Breast epithelium (tissue), 4 donors: ENCODE measurements at regions not wholly inside any gene's neighbourhood (a gene's known extent, or its start where the extent isn't known, plus 50 kb on each side); places are given as distances from the start of the nearest gene placed in this dataset.
"Not testable (repeated sequence)": the region's sequence is repeated elsewhere in the genome, so short reads cannot be mapped to it uniquely, and the experiment has no call there.

Experiments used
- DNase-seq, 2 donors: peaks; one replicate each; pipeline ENCODE4 v3.0.0-alpha.2; 2019; ENCODE audit warnings: low spot score in 2 of 2
- H3K27ac ChIP-seq, 2 donors: fragments of 200-600 bp; sonication (generic) in 1 of 2; one replicate each; pipeline ENCODE4 v1.5.1; 2016 to 2019; ENCODE audit warnings: mild to moderate bottlenecking in 1 of 2
- H3K27me3 ChIP-seq, 2 donors: fragments of 200-600 bp; sonication (generic) in 1 of 2; one replicate each; pipeline versions ENCODE4 v1.5.1 to v1.6.0; 2017 to 2019; ENCODE audit warnings: control low read depth in 1 of 2, mild to moderate bottlenecking in 1 of 2
- H3K36me3 ChIP-seq: fragments of 200-600 bp; one replicate; pipeline ENCODE4 v1.5.1; 2019
- H3K4me1 ChIP-seq, 2 donors: fragments of 200-600 bp; sonication (generic); one replicate each; pipeline ENCODE4 v1.5.1; 2016 to 2019; ENCODE audit warnings: control low read depth in 1 of 2
- H3K4me3 ChIP-seq, 3 donors: fragments of 200-600 bp; sonication (generic); 1 replicate in 2 of 3; 2 replicates in 1 of 3; pipeline ENCODE4 v1.5.1; 2016 to 2019; ENCODE audit warnings: mild to moderate bottlenecking in 3 of 3, moderate library complexity in 2 of 3
- H3K9me3 ChIP-seq, 2 donors: fragments of 200-600 bp; sonication (generic) in 1 of 2; one replicate each; pipeline ENCODE4 v1.5.1; 2016 to 2019; ENCODE audit warnings: control low read depth in 1 of 2
- CTCF ChIP-seq, 3 donors: fragments of 450-650 bp; IDR thresholded peaks; one replicate each; pipeline ENCODE4 v1.5.1; 2016 to 2017; ENCODE audit warnings: antibody characterized with exemption in 3 of 3, mild to moderate bottlenecking in 3 of 3, moderate library complexity in 3 of 3
- POLR2A ChIP-seq: fragments of 450-650 bp; IDR thresholded peaks from one replicate; pipeline ENCODE4 v1.6.1; 2016; ENCODE audit warnings: antibody characterized with exemption, mild to moderate bottlenecking, moderate library complexity
- POLR2AphosphoS5 ChIP-seq, 3 donors: sonication (generic); formaldehyde crosslinking; IDR thresholded peaks; one replicate each; pipeline ENCODE4 v1.6.1; 2017; ENCODE audit warnings: antibody characterized with exemption in 3 of 3
- intact Hi-C: fragments of 100-400 bp; cut with DNase I; formaldehyde crosslinking; loops from one replicate; pipeline ENCODE4 v1.15.1; 2023; ENCODE audit warnings: low total_unique reads

DNA sequence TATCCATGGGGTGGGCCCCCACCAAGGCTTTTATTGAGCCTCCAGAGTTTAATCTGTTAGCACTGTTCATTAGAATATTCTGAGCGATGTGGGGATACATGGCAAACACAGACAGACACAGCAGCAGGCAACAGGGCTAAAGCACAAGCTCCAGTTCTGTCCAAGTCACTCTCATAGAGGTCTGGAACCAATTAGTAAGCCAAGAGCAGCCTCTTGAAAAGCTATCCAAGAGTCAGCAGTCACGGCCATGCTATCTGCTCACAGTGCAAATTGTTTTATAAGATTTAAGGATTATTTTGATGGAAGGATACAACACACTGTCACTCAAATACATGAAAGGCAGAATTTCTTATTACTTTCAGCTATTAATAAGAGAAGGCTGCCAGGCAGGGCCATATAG lies 86.4 kb upstream of the DGKB start:
- TF ChIP-seq CTCF (IDR thresholded peaks at IDR 0.05) (no peak), POLR2A (no peak), POLR2AphosphoS5 (IDR thresholded peaks at IDR 0.05) (no peak)
- H3K27me3 ChIP-seq = no peaks in the 10 kb centered on the region
- no peak overlapping the region for H3K27ac ChIP-seq
- intact Hi-C loops = no loop called here
- H3K4me3 ChIP-seq = no peak overlapping the region
- peaks cover 0 to 5% of the 10 kb centered on the region in 2 donors for H3K9me3 ChIP-seq
- no peak for DNase-seq
- H3K4me1 ChIP-seq = no peaks in the 10 kb centered on the region
- H3K36me3 ChIP-seq = no peaks in the 10 kb centered on the region

GRCh38 chr7:14978687-14979086 lies 76.1 kb upstream of the DGKB start:
- TF ChIP-seq POLR2AphosphoS5 (IDR thresholded peaks at IDR 0.05) (no peak), POLR2A (no peak), CTCF (IDR thresholded peaks at IDR 0.05) (no peak)
- Histone ChIP-seq H3K27me3 (no peaks in the 10 kb centered on the region), H3K9me3 (peaks cover 0 to 3% of the 10 kb centered on the region in 2 donors), H3K4me1 (no peaks in the 10 kb centered on the region), H3K27ac (no peak overlapping the region), H3K36me3 (no peaks in the 10 kb centered on the region), H3K4me3 (no peak overlapping the region)
- DNase-seq = no peak
- intact Hi-C loops = no loop called here

- TF ChIP-seq POLR2A = no peak
- TF ChIP-seq CTCF (IDR thresholded peaks at IDR 0.05) = no peak
- TF ChIP-seq POLR2AphosphoS5 (IDR thresholded peaks at IDR 0.05) = no peak
- no peak overlapping the region for H3K27ac ChIP-seq
- no peaks in the 10 kb centered on the region for H3K9me3 ChIP-seq
- no peak overlapping the region for H3K4me3 ChIP-seq
- H3K36me3 ChIP-seq = no peaks in the 10 kb centered on the region
- H3K4me1 ChIP-seq = no peaks in the 10 kb centered on the region
- no peaks in the 10 kb centered on the region for H3K27me3 ChIP-seq
- no peak for DNase-seq
- intact Hi-C loops = loop anchor here (2.0 kb wide), 1 partner anchor 42 kb away; no protein-coding TSS in a partner anchor
Observed at GRCh38 chr7:14974688-14975087, 72.1 kb upstream of the DGKB start.

- Histone ChIP-seq H3K4me3 (no peak overlapping the region), H3K4me1 (no peaks in the 10 kb centered on the region), H3K27ac (no peak overlapping the region), H3K27me3 (no peaks in the 10 kb centered on the region), H3K36me3 (no peaks in the 10 kb centered on the region), H3K9me3 (no peaks in the 10 kb centered on the region)
- intact Hi-C loops = loop anchor here (2.0 kb wide), 1 partner anchor 43 kb away; no protein-coding TSS in a partner anchor
- no peak for DNase-seq
- TF ChIP-seq POLR2A (no peak), CTCF (IDR thresholded peaks at IDR 0.05) (no peak), POLR2AphosphoS5 (IDR thresholded peaks at IDR 0.05) (no peak)
Observed at GRCh38 chr7:14973712-14974428, 71.3 kb upstream of the DGKB start.

- H3K27me3 ChIP-seq, H3K36me3 ChIP-seq, H3K27ac ChIP-seq, H3K4me3 ChIP-seq, DNase-seq, H3K4me1 ChIP-seq, H3K9me3 ChIP-seq, intact Hi-C loops: not testable (repeated sequence)
Observed at GRCh38 chr7:14971678-14972077, 69.1 kb upstream of the DGKB start.

DNA sequence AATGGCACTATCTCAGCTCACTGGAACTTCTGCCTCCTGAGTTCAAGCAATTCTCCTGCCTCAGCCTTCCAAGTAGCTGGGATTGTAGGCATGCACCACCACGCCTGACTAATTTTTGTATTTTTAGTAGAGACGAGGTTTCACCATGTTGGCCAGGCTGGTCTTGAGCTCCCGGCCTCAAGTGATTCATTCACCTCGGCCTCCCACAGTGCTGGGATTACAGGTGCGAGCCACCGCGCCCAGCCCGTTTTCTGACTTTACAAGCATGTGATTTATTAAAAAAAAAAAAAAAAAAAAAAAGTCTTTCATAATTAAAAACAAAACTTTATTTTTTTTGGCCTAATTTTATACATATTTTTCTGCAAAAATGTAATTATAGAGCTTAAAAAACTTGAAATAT lies 64.8 kb upstream of the DGKB start:
- H3K27me3 ChIP-seq, H3K9me3 ChIP-seq, intact Hi-C loops, DNase-seq, H3K36me3 ChIP-seq, H3K4me1 ChIP-seq, H3K27ac ChIP-seq, H3K4me3 ChIP-seq: not testable (repeated sequence)
